ENCODE measurements at regions not wholly inside any gene's neighbourhood (a gene's known extent, or its start where the extent isn't known, plus 50 kb on each side); places are given as distances from the start of the nearest gene placed in this dataset.

DNA sequence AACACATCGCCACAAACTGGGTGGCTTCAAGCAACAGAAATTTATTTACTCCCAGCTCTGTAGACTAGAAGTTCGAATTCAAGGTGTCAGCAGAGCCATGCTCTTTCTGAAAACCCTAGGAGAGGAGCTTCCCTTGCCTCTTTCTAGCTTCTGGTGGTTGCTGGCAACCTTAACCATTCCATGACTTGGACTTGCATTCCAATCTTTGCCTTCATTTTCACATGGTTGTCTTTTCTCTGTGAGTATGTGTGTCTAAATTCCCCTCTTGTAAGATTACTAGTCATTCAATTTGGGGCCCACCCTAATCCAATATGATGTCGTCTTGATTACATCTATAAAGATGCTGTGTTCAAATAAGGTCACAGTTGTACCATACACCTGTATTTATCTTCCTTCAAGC, 65.9 kb upstream of the PRKG1 start (continued):
- TF ChIP-seq NRF1 (IDR thresholded peaks at IDR 0.05; ENCODE audit: low read depth, low read length) (no peak), KDM5A (IDR thresholded peaks at IDR 0.05; ENCODE audit: low read length) (no peak), NANOG (IDR thresholded peaks at IDR 0.05; ENCODE audit: insufficient read depth, low read depth, low read length, poor library complexity, severe bottlenecking) (no peak), HDAC6 (IDR thresholded peaks at IDR 0.05; ENCODE audit: low read depth, low read length) (no peak)
- TF ChIP-seq, protein P1, sequence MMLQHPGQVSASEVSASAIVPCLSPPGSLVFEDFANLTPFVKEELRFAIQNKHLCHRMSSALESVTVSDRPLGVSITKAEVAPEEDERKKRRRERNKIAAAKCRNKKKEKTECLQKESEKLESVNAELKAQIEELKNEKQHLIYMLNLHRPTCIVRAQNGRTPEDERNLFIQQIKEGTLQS (IDR thresholded peaks at IDR 0.05; ENCODE audit: insufficient read depth, low read depth, low read length): no peak

All from H1 (cell line).